Esophagus (tissue), 2 donors: ENCODE measurements at regions not wholly inside any gene's neighbourhood (a gene's known extent, or its start where the extent isn't known, plus 50 kb on each side); places are given as distances from the start of the nearest gene placed in this dataset.

ENCODE experiments used
- H3K27ac ChIP-seq, 2 donors: one replicate each; pipeline ENCODE4 v1.5.1; 2013; ENCODE audit warnings: low read depth in 2 of 2, mild to moderate bottlenecking in 2 of 2, inconsistent platforms in 1 of 2, low read length in 1 of 2, moderate library complexity in 1 of 2
- H3K27me3 ChIP-seq, 2 donors: one replicate each; pipeline ENCODE4 v1.6.1; 2013; ENCODE audit warnings: low read length in 2 of 2, control low read depth in 1 of 2, mild to moderate bottlenecking in 1 of 2; ENCODE audit not compliant: insufficient read depth in 2 of 2, control insufficient read depth in 1 of 2
- H3K36me3 ChIP-seq, 2 donors: one replicate each; pipeline ENCODE4 v1.6.1; 2013; ENCODE audit warnings: low read length in 1 of 2; ENCODE audit not compliant: control insufficient read depth in 2 of 2, insufficient read depth in 2 of 2
- H3K4me1 ChIP-seq, 2 donors: one replicate each; pipeline ENCODE4 v1.6.1; 2013; ENCODE audit warnings: low read length in 1 of 2; ENCODE audit not compliant: control insufficient read depth in 2 of 2, insufficient read depth in 2 of 2
- H3K4me3 ChIP-seq, 2 donors: one replicate each; pipeline ENCODE4 v1.5.1; 2013; ENCODE audit warnings: low read length in 2 of 2, mild to moderate bottlenecking in 2 of 2, low read depth in 1 of 2, moderate library complexity in 1 of 2
- H3K9me3 ChIP-seq, 2 donors: one replicate each; pipeline ENCODE4 v1.6.1; 2013; ENCODE audit warnings: mild to moderate bottlenecking in 2 of 2, low read depth in 1 of 2, low read length in 1 of 2, moderate library complexity in 1 of 2; ENCODE audit not compliant: control insufficient read depth in 2 of 2, insufficient read depth in 1 of 2
- WGBS, 2 donors: extraction: QIAGEN DNeasy Blood & Tissue Kit; methylation state at CpG; one replicate each; pipeline ENCODE4 v1.1.7; 2013; 5-methylcytosine and 5-hydroxymethylcytosine counted together
- donor health status: healthy with polysubstance abuse.
- donor health status: Bipolar disorder and iron deficiency.

DNA sequence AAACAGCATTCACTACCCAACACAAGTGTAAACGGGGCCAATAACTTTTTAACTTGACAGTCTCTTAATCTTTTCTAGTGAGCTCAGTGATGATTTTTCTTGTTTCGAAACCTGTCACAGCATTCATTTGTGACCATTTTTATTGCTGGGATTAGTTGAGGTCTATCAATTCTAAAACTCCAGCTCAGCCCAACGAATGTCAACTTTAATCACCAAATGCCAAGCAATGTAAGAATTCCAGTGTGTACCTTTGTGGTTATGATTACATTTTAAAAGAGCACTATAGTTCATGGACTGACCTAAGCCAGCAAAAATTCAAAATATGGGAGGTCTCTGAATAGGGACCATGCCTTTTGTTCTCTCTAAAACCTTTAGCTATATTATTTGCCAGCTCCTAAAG is 694.3 kb upstream of the SGCG start:
- Histone ChIP-seq H3K4me3 (no peak overlapping the region), H3K27ac (no peak overlapping the region), H3K36me3 (no peaks in the 10 kb centered on the region), H3K9me3 (peaks cover 0 to 5% of the 10 kb centered on the region in 2 donors), H3K4me1 (no peaks in the 10 kb centered on the region), H3K27me3 (no peaks in the 10 kb centered on the region)
- WGBS, 2 donors: 49 to 54% methylated on average over 3 of the region's 3 CpGs

DNA sequence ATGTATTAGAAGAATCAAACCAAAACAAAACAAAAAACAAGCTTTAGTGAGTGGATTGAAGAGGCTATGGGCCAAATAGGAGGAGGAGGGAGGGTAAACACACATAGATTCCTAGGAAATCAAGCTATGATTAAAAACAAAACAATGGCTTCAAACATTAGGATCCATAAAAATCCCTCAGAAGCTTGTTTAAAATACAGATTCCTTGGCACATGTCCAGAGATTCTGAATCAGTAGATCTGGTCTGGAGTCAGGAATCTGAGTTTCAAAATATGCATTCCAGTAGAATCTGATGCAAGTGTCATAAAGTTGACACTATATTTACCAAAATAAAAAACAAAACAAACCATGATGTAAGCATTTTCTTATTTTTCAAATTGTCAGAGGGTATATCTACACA is 692.8 kb upstream of the SGCG start:
- H3K9me3 ChIP-seq: peaks cover 0 to 5% of the 10 kb centered on the region in 2 donors
- H3K36me3 ChIP-seq: no peaks in the 10 kb centered on the region
- H3K27ac ChIP-seq: no peak overlapping the region
- no peaks in the 10 kb centered on the region for H3K27me3 ChIP-seq
- no peaks in the 10 kb centered on the region for H3K4me1 ChIP-seq
- H3K4me3 ChIP-seq: no peak overlapping the region

DNA sequence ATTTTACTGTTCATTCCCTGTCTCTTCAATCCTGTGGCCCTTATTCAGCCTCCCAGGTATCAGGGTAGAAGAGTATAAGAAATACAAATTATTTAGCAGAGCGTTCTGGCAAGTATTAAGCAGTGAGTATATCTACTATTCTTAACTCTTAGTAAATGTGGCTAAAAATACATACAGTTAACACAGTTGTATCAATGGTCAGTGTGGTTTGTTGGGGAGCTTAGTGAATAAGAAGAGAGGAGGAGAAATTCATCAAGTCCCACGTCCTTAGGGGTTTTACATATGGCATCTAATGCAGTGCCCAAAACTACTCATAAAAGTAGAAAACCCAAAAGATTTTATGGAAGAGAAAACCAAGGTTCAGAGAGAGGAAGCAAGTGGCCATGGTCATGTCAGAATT is 691.0 kb upstream of the SGCG start:
- no peaks in the 10 kb centered on the region for H3K36me3 ChIP-seq
- peaks cover 0 to 5% of the 10 kb centered on the region in 2 donors for H3K9me3 ChIP-seq
- no peaks in the 10 kb centered on the region for H3K27me3 ChIP-seq
- H3K27ac ChIP-seq: no peak overlapping the region
- no peaks in the 10 kb centered on the region for H3K4me1 ChIP-seq
- WGBS, 2 donors: 66 to 79% methylated on average over 2 of the region's 2 CpGs
- no peak overlapping the region for H3K4me3 ChIP-seq

DNA sequence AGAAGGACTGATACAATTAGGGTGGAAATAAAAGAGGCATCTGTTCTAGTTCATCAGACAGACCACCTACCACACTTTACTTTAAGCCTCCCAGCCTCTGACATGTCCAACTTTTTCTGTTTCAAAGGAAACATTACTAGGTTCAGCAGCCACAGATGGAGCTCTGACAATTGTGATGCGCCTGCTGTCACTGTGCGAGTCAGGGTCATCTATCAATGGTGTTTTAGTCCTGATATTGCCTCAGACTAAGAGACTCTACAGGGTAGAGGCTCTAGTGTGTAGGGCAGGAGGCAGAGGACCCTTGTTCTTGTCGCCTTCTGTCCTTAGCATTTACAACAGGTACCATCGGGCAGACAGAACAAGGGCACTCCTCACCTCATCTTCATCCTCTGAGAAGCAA is 685.0 kb upstream of the SGCG start:
- Histone ChIP-seq H3K4me3 (no peak overlapping the region), H3K27me3 (no peaks in the 10 kb centered on the region), H3K4me1 (no peaks in the 10 kb centered on the region), H3K36me3 (no peaks in the 10 kb centered on the region), H3K9me3 (no peaks in the 10 kb centered on the region), H3K27ac (no peak overlapping the region)
- 87 to 89% methylated on average over 4 of the region's 4 CpGs for WGBS, 2 donors

DNA sequence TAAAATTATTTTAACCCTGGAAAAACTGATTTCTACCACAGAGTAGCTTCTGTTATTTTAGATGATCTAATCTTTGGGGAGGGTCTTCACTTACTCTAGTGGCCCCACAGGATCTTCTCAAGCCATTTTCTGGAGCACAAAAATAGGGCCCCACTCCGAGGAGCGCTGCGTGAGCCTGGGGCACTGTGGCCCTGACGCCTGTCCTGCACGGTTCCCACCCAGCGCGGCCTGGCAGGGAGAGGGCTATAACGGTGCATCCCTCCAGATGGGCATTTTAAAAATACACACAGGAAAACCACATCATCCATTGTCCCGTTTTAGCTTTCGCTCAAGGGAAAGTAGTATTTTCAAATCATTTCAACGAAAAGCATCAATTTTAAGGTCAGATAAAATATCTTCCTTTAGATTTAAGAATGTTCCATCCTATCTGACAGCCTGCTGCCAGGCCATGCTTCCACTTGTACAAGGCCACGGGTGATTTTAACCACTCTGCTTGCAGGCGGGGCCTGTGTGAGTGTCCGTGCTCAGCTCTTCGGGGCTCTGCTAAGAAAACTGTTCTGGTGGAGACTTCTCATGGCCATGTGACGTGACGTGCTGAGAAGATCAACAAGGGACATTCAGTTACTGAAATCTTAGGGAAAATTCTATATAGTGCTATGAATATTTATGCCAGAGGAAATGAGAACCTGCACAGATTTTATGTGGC is 683.8 kb upstream of the SGCG start:
- Histone ChIP-seq H3K4me1 (no peaks in the 10 kb centered on the region), H3K27me3 (no peaks in the 10 kb centered on the region), H3K9me3 (no peaks in the 10 kb centered on the region), H3K27ac (no peak overlapping the region), H3K4me3 (no peak overlapping the region), H3K36me3 (no peaks in the 10 kb centered on the region)
- WGBS, 2 donors: 82 to 87% methylated on average over 17 of the region's 17 CpGs

DNA sequence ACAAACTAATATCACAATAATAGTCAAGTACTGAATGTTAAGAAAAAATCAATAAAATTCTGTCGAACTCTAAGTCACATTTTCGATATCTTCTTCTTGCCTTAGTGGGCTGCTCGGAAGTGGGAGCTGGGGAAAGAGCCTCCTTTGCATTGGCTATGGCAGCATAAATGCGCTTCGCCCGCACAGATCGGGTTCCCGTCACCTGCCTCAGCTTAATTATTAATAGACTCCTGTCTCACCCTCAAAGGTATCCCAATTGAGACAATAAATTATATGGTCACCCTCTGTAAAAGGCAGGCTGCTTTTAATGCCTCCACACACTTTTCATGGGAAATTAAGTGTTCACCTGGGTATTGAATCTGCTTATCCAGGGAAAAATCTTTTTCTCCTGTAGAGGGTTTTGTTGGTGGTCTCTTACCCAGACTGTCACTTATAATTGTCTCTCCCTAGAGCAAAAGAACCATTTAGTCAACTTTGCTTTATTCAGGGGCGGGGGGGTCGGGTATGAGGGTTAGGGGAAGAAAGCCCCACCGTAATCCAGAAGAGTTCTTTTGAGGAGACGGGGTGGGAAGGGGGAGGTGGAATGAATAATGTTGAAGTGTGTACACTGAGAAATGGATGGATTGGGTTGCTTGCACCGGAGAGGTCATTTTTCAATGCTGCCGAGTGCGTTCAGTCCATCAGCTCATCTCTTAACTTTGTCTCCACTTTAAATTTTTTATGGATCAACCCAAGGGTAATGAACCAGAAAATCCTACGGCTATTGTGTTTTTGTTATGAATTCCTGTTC is 682.6 kb upstream of the SGCG start:
- no peaks in the 10 kb centered on the region for H3K36me3 ChIP-seq
- 63 to 65% methylated on average over 16 of the region's 16 CpGs for WGBS, 2 donors
- H3K27me3 ChIP-seq: no peaks in the 10 kb centered on the region
- no peak overlapping the region for H3K4me3 ChIP-seq
- H3K9me3 ChIP-seq: no peaks in the 10 kb centered on the region
- H3K27ac ChIP-seq: no peak overlapping the region
- no peaks in the 10 kb centered on the region for H3K4me1 ChIP-seq

DNA sequence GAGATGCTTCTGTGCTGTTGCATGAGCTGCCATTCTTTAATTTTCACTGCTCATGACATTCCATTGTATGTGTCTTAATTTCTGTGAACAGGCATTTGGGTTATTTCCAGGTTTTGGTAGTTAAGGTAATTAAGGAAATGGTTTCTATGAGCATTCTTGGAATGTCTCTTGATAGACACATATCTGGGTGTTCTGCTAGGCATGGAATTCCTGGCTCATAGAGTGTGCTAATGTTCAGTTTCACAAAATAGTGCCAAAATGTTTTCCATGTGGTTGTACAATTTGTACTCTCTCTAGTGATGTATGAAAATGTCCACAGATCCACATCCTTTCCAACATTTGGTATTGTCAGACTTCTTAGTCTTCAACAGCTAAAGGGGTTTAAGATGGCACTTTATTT is 680.9 kb upstream of the SGCG start:
- Histone ChIP-seq H3K36me3 (no peaks in the 10 kb centered on the region), H3K4me1 (no peaks in the 10 kb centered on the region), H3K27me3 (no peaks in the 10 kb centered on the region), H3K4me3 (no peak overlapping the region), H3K9me3 (no peaks in the 10 kb centered on the region), H3K27ac (no peak overlapping the region)

DNA sequence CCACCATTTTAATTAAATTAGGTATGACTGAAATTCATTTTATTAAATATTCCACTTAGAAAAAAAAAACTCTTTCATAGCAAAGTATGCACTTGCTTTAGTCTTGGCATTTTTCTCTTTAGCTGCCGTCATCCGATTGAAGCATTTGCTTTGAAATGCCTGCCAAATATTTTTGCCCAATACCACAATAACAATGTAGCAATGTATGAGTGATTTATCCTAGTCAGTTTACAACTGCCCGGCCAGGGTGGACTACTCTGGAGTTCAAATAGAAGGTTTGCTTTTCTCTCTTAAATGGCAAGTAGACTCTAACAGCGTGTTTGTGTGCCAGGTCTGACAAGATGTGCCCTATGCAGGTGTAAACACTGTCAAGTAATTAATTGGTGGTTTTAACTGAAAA is 675.3 kb upstream of the SGCG start:
- H3K4me1 ChIP-seq: no peaks in the 10 kb centered on the region
- no peaks in the 10 kb centered on the region for H3K9me3 ChIP-seq
- no peaks in the 10 kb centered on the region for H3K36me3 ChIP-seq
- WGBS, 2 donors: 24 to 44% methylated on average over 4 of the region's 4 CpGs
- no peak overlapping the region for H3K27ac ChIP-seq
- H3K27me3 ChIP-seq: no peaks in the 10 kb centered on the region
- no peak overlapping the region for H3K4me3 ChIP-seq

DNA sequence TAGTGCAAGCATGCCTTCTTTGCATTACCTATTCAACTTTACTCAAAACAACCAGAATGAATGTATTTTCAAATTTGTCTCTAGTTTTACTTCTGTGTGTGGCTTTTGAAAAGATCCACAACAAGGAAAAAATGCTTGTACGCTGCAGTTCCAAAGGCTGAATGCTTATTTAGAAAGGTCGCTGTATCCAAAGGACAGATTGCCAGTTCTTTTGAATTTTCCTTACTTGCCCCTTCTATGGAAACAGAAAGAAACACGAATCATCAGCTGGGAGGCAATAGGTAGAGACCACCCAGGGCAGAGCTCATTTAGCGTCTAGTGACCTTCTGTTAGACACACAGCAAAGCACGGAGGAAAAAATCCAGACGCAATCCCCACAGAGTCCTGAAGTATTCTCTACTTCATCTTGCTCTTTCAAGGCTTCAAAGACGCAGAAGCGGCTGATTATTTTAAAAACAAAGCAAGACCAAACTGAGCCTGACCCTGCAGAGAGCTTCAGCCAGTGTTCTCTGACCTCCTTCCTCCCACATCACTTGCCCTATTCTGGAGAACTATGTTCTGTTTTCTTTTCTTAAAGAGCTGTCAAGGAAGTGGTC is 674.6 kb upstream of the SGCG start:
- no peak overlapping the region for H3K4me3 ChIP-seq
- H3K27ac ChIP-seq: no peak overlapping the region
- no peaks in the 10 kb centered on the region for H3K36me3 ChIP-seq
- H3K27me3 ChIP-seq: no peaks in the 10 kb centered on the region
- WGBS, 2 donors: 55 to 56% methylated on average over 8 of the region's 8 CpGs
- no peaks in the 10 kb centered on the region for H3K9me3 ChIP-seq
- H3K4me1 ChIP-seq: no peaks in the 10 kb centered on the region

DNA sequence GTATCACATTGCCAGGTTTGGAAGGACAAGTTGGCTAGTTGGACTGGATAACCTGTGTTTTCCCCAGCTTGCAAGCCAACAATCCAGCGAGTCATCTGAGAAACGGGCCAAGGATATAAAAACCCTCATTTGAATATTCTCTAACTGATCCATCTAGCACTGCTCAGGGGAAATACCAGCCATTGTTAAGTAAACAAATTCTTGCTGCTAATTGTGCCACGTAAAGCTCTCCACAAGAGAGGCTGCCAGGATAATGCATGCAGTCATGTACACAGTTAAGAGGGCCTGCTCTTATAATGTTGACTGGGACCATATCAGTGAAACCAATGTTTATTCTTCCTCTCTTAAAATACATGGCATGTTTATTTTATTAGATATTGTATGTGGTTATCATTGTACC is 663.2 kb upstream of the SGCG start:
- no peaks in the 10 kb centered on the region for H3K36me3 ChIP-seq
- WGBS, 2 donors: 26 to 27% methylated on average over 3 of the region's 3 CpGs

More for the DNA sequence above, 663.2 kb upstream of the SGCG start:
- Histone ChIP-seq H3K4me3 (no peak overlapping the region), H3K9me3 (no peaks in the 10 kb centered on the region), H3K27me3 (no peaks in the 10 kb centered on the region), H3K27ac (no peak overlapping the region), H3K4me1 (no peaks in the 10 kb centered on the region)
